Adipocyte (in vitro differentiated cells): ENCODE measurements at regions not wholly inside any gene's neighbourhood (a gene's known extent, or its start where the extent isn't known, plus 50 kb on each side); places are given as distances from the start of the nearest gene placed in this dataset.
"Not testable (repeated sequence)": the region's sequence is repeated elsewhere in the genome, so short reads cannot be mapped to it uniquely, and the experiment has no call there.

Source experiments
- DNase-seq: peaks from one replicate; pipeline ENCODE4 v3.0.0-alpha.2; 2015; ENCODE audit warnings: low read depth
- H3K27me3 ChIP-seq: replicated peaks from 2 replicates; pipeline ENCODE4 v1.7.0; 2013; ENCODE audit warnings: mild to moderate bottlenecking, low read length, moderate library complexity; ENCODE audit not compliant: control insufficient read depth, insufficient read depth
- H3K36me3 ChIP-seq: 2 replicates; pipeline ENCODE4 v1.7.0; 2013; ENCODE audit warnings: low read length, mild to moderate bottlenecking, moderate library complexity; ENCODE audit not compliant: control insufficient read depth, insufficient read depth, severe bottlenecking
- H3K4me1 ChIP-seq: 2 replicates; pipeline ENCODE4 v1.7.0; 2013; ENCODE audit warnings: mild to moderate bottlenecking, low read length, moderate library complexity; ENCODE audit not compliant: control insufficient read depth, insufficient read depth
- H3K4me3 ChIP-seq: 2 replicates; pipeline ENCODE4 v1.7.0; 2013; ENCODE audit warnings: mild to moderate bottlenecking, low read length, moderate library complexity
- H3K9ac ChIP-seq: 2 replicates; pipeline ENCODE4 v1.7.0; 2013; ENCODE audit warnings: mild to moderate bottlenecking, low read length, moderate library complexity
- H3K9me3 ChIP-seq: 2 replicates; pipeline ENCODE4 v1.7.0; 2013; ENCODE audit warnings: mild to moderate bottlenecking, low read length, moderate library complexity; ENCODE audit not compliant: control insufficient read depth

DNA sequence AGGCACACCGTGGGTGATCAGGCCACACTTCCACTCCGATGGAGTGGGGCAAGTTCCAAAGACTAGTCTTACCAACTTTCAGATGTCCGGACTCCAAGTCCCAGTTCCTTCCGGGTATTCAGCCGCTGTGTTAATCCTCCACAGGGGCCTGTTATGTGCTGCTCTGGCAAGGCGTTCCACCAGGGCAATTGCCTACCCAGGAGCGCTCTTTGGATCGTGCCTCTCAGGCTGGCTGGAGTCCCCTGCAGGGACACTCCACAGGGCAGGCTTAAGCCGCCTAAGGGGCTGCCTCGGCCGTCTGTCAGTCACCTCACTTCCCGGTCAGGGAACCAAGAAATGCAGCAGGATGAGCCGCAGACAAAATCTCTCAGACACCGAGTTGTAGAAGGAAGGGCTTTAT lies 118.7 kb upstream of the CCNG1 start:
- H3K27me3 ChIP-seq: no peaks in the 10 kb centered on the region
- H3K9me3 ChIP-seq: no peaks in the 10 kb centered on the region
- no peaks in the 10 kb centered on the region for H3K36me3 ChIP-seq
- H3K4me1 ChIP-seq: no peaks in the 10 kb centered on the region
- no peak overlapping the region for H3K4me3 ChIP-seq
- H3K9ac ChIP-seq: no peak overlapping the region
- no peak for DNase-seq

DNA sequence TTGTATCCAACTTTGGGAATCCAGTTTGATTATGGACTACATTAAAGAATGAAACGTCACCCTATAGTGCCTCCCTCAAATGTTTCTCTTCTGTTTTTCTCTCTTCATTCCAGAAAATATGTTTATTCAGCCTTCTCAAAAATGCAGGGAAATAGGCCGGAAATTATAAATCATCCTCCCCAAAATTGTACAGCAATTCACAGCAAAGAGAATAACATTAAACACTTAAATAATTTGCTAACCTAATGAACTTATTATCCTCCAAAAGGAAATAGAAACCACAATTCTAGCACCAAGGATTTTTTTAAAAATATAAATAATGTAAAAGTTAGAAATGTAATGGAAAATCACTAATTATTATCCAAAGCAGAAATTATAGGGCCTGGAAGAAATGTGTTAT lies 115.9 kb upstream of the CCNG1 start:
- no peaks in the 10 kb centered on the region for H3K36me3 ChIP-seq
- no peak overlapping the region for H3K9ac ChIP-seq
- H3K9me3 ChIP-seq: no peaks in the 10 kb centered on the region
- H3K27me3 ChIP-seq: no peaks in the 10 kb centered on the region
- no peak overlapping the region for H3K4me3 ChIP-seq
- H3K4me1 ChIP-seq: no peaks in the 10 kb centered on the region
- DNase-seq: no peak

- Histone ChIP-seq H3K4me3 (no peak overlapping the region), H3K27me3 (peaks cover 7% of the 10 kb centered on the region), H3K9ac (no peak overlapping the region), H3K9me3 (no peaks in the 10 kb centered on the region), H3K4me1 (no peaks in the 10 kb centered on the region), H3K36me3 (no peaks in the 10 kb centered on the region)
- DNase-seq: no peak
Observed at GRCh38 chr5:163330723-163331668, 106.4 kb upstream of the CCNG1 start.

DNA sequence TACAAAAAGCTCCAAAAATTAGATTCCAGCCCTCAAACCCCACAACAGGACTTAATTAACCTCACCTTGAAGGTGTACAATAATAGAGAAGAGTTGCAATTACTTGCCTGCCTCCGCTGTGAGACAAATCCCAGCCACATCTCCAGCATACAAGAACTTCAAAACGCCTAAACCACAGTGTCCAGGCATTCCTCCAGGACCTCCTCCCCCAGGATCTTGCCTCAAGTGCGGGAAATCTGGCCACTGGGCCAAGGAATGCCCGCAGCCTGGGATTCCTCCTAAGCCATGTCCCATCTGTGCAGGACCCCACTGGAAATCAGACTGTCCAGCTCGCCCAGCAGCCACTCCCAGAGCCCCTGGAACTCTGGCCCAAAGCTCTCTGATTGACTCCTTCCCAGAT lies 101.3 kb upstream of the CCNG1 start:
- H3K9me3 ChIP-seq, H3K27me3 ChIP-seq, H3K4me3 ChIP-seq, H3K9ac ChIP-seq, H3K36me3 ChIP-seq, H3K4me1 ChIP-seq, DNase-seq: not testable (repeated sequence)

DNA sequence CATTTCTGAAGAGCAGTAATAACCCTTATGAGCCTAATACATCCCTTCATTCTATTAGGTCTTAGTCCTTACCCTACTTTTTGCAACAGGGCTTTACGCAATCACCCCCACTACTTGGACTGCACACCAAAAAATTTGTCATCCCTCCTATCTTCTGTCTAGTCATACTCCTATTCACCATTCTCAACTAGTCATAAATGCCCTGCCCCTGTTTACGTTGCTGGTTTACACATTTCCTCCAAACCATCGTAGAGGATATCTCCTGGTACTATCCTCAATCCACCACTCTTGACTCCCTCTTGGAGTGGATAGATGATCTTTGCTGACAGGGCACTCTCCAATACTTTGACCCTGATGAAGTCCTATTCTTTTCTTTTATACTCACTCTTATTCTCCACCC lies 98.2 kb upstream of the CCNG1 start:
- Histone ChIP-seq H3K9me3 (no peaks in the 10 kb centered on the region), H3K36me3 (no peaks in the 10 kb centered on the region), H3K4me3 (no peak overlapping the region)

DNA sequence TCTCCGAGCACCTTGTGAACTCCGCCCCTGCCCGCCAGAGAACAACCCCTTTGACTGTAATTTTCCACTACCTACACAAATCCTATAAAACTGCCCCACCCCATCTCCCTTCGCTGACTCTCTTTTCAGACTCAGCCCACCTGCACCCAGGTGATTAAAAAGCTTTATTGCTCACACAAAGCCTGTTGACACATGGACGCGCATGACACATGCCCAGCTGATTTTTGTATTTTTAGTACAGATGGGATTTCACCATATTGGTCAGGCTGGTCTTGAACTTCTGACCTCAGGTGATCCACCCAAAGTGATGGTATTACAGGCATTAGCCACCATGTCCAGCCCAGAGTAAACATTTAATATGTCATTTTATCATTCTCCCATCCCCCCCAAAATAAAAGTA lies 97.0 kb upstream of the CCNG1 start:
- H3K4me1 ChIP-seq, H3K27me3 ChIP-seq, H3K36me3 ChIP-seq, H3K9ac ChIP-seq, DNase-seq, H3K9me3 ChIP-seq, H3K4me3 ChIP-seq: not testable (repeated sequence)

More for the DNA sequence above, 98.2 kb upstream of the CCNG1 start:
- peaks cover 3% of the 10 kb centered on the region for H3K4me1 ChIP-seq
- H3K9ac ChIP-seq: no peak overlapping the region
- H3K27me3 ChIP-seq: no peaks in the 10 kb centered on the region
- DNase-seq: no peak

GRCh38 chr5:163342306-163342705 lies 95.1 kb upstream of the CCNG1 start:
- Histone ChIP-seq H3K4me3 (no peak overlapping the region), H3K4me1 (peaks cover 3% of the 10 kb centered on the region), H3K9me3 (no peaks in the 10 kb centered on the region), H3K36me3 (no peaks in the 10 kb centered on the region), H3K9ac (no peak overlapping the region), H3K27me3 (peaks cover 6% of the 10 kb centered on the region)
- DNase-seq: no peak

DNA sequence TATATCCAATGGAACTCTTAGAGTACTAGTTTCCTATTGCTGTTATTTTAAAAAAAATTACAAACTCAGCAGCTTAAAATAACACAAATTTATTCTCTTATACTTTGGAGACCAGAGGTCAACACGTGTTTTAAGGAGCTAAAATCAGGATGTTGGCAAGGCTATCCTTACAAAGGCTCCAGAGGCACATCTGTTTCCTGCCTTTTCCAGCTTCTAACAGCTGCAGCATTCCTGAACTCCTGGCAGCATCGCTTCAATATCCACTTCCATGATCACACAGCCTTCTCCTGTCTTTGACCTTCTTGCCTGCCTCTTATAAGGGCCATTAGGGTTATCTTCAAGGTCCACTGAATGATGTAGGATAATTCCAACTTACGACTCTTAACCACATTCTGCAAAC lies 92.2 kb upstream of the CCNG1 start:
- H3K9me3 ChIP-seq: no peaks in the 10 kb centered on the region
- peaks cover 6% of the 10 kb centered on the region for H3K27me3 ChIP-seq
- H3K4me3 ChIP-seq: no peak overlapping the region
- no peak overlapping the region for H3K9ac ChIP-seq
- DNase-seq: no peak
- no peaks in the 10 kb centered on the region for H3K36me3 ChIP-seq
- peaks cover 11% of the 10 kb centered on the region for H3K4me1 ChIP-seq

GRCh38 chr5:163347671-163348070 lies 89.7 kb upstream of the CCNG1 start:
- H3K9me3 ChIP-seq: no peaks in the 10 kb centered on the region
- no peak overlapping the region for H3K9ac ChIP-seq
- DNase-seq: peak; percentile 77
- H3K27me3 ChIP-seq: peaks cover 6% of the 10 kb centered on the region
- no peak overlapping the region for H3K4me3 ChIP-seq
- peaks cover 16% of the 10 kb centered on the region for H3K4me1 ChIP-seq
- no peaks in the 10 kb centered on the region for H3K36me3 ChIP-seq

DNA sequence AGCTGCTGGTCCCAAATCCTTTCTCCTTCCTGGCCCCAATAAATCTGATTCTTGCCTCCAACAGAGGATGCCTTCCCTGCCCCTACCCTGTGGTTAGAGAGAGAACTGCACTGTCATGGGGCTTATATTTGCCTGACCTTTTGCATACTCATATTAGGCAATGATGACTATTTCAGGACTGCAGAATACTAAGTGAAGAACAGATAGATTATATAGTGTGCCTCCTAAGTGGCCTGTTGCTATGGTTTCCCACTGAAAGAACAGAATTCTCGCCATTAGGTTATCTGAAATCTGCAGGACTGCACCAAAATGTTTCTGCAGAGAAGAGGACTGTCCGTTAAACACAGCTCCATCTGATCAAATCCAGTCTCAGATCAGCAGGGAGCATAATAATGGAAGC lies 87.3 kb upstream of the CCNG1 start:
- peak; percentile 13 for DNase-seq
- Histone ChIP-seq H3K9me3 (no peaks in the 10 kb centered on the region), H3K4me3 (peak overlapping the region; percentile 47), H3K4me1 (peaks cover 16% of the 10 kb centered on the region), H3K27me3 (peaks cover 4% of the 10 kb centered on the region), H3K9ac (no peak overlapping the region), H3K36me3 (no peaks in the 10 kb centered on the region)

DNA sequence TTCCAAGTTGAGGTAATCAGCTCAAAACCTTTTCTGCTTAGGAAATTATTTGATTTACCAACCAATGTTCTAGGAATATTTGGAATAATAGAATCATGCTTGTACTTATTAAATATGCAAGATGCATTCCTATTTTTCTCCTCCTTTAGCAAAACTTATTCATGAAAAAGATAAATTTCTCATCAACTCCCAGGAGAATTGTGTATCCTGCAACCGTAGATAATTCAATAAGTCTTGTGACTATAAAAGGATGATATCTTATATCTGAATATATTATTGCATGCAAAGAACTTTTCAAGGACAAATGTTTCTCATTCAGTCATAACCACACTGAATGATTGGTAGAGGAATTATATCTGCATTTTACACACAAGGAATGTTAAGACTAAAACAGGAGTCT lies 84.9 kb upstream of the CCNG1 start:
- H3K9ac ChIP-seq: no peak overlapping the region
- H3K4me1 ChIP-seq: peaks cover 16% of the 10 kb centered on the region
- H3K9me3 ChIP-seq: no peaks in the 10 kb centered on the region
- no peak for DNase-seq
- no peak overlapping the region for H3K4me3 ChIP-seq
- no peaks in the 10 kb centered on the region for H3K36me3 ChIP-seq
- H3K27me3 ChIP-seq: no peaks in the 10 kb centered on the region

GRCh38 chr5:163355811-163356210 lies 81.6 kb upstream of the CCNG1 start:
- not testable (repeated sequence) for H3K36me3 ChIP-seq, H3K4me3 ChIP-seq, H3K9me3 ChIP-seq, H3K9ac ChIP-seq, H3K4me1 ChIP-seq, DNase-seq, H3K27me3 ChIP-seq
